WTC11 (cell line): ENCODE measurements at regions not wholly inside any gene's neighbourhood (a gene's known extent, or its start where the extent isn't known, plus 50 kb on each side); places are given as distances from the start of the nearest gene placed in this dataset.

Experiments used
- ATAC-seq: fragments of 200-7000 bp; cut with Tn5 transposase; 2 replicates; pipeline ENCODE4 v1.10.0; 2021; ENCODE audit warnings: mild to moderate bottlenecking, moderate library complexity
- CTCF ChIA-PET: fragments of 300-600 bp; sonication (Branson Sonifier 250); formaldehyde crosslinking; loops from one replicate; lab custom pipeline; 2021; ENCODE audit warnings: antibody characterized with exemption; lab: Charles Lee
- POLR2A ChIA-PET: fragments of 350-600 bp; sonication (Branson Sonifier 250); formaldehyde crosslinking; loops from one replicate; lab custom pipeline; 2021; ENCODE audit warnings: antibody characterized with exemption; lab: Charles Lee
- DNase-seq: peaks from one replicate; pipeline ENCODE4 v3.0.0; 2021; ENCODE audit warnings: low spot score
- H3K27ac Mint-ChIP-seq: 2 replicates; pipeline ENCODE4 v1.8.0; 2021; ENCODE audit warnings: mixed read lengths
- H3K27me3 Mint-ChIP-seq: 2 replicates; pipeline ENCODE4 v1.8.0; 2021; ENCODE audit warnings: low read depth, mild to moderate bottlenecking, moderate library complexity, mixed read lengths
- H3K36me3 Mint-ChIP-seq: 2 replicates; pipeline ENCODE4 v1.8.0; 2021; ENCODE audit warnings: mixed read lengths
- H3K4me1 Mint-ChIP-seq: 2 replicates; pipeline ENCODE4 v1.8.0; 2022; ENCODE audit warnings: mixed read lengths
- H3K4me3 Mint-ChIP-seq: 2 replicates; pipeline ENCODE4 v1.8.0; 2021; ENCODE audit warnings: mild to moderate bottlenecking, moderate library complexity, mixed read lengths
- H3K9me3 Mint-ChIP-seq: 2 replicates; pipeline ENCODE4 v1.8.0; 2021; ENCODE audit warnings: mixed read lengths
- AR ChIP-seq: fragments of 250-450 bp; sonication (Bioruptor Pico); IDR thresholded peaks from 2 replicates; pipeline ENCODE4 v1.9.0; 2021; ENCODE audit warnings: mild to moderate bottlenecking
- ELF4 ChIP-seq: sonication (generic); formaldehyde crosslinking; IDR thresholded peaks from 2 replicates; pipeline ENCODE4 v1.8.1; 2022; ENCODE audit warnings: low read depth, mild to moderate bottlenecking, moderate library complexity, missing genetic modification reagents
- FOXK1 ChIP-seq: sonication (generic); formaldehyde crosslinking; IDR thresholded peaks from 2 replicates; pipeline ENCODE4 v1.8.0; 2022; ENCODE audit warnings: mild to moderate bottlenecking, moderate library complexity, missing genetic modification reagents
- GTF2I ChIP-seq: fragments of 250-450 bp; sonication (Bioruptor Pico); conservative IDR thresholded peaks from 2 replicates; pipeline ENCODE4 v1.4.0; 2021; ENCODE audit warnings: mild to moderate bottlenecking
- HMGA2 ChIP-seq: fragments of 250-450 bp; sonication (Bioruptor Pico); IDR thresholded peaks from 2 replicates; pipeline ENCODE4 v1.4.0; 2021; ENCODE audit warnings: mild to moderate bottlenecking, moderate library complexity
- KAT7 ChIP-seq: sonication (generic); formaldehyde crosslinking; IDR thresholded peaks from 2 replicates; pipeline ENCODE4 v1.8.1; 2023; ENCODE audit warnings: missing genetic modification reagents, mild to moderate bottlenecking, borderline replicate concordance
- MXD4 ChIP-seq: fragments of 250-450 bp; sonication (Bioruptor Pico); IDR thresholded peaks from 2 replicates; pipeline ENCODE4 v1.8.0; 2021; ENCODE audit warnings: mild to moderate bottlenecking, moderate library complexity, borderline replicate concordance
- NR2C2 ChIP-seq: sonication (generic); formaldehyde crosslinking; IDR thresholded peaks from 2 replicates; pipeline ENCODE4 v1.8.0; 2022; ENCODE audit warnings: mild to moderate bottlenecking, missing genetic modification reagents
- PREB ChIP-seq: sonication (generic); formaldehyde crosslinking; IDR thresholded peaks from 2 replicates; pipeline ENCODE4 v1.8.1; 2022; ENCODE audit warnings: mild to moderate bottlenecking, missing genetic modification reagents, moderate library complexity, borderline replicate concordance
- TCF7 ChIP-seq: sonication (generic); formaldehyde crosslinking; IDR thresholded peaks from 2 replicates; pipeline ENCODE4 v1.8.0; 2022; ENCODE audit warnings: mild to moderate bottlenecking, low read depth, missing genetic modification reagents, moderate library complexity
- TEAD1 ChIP-seq: sonication (generic); formaldehyde crosslinking; IDR thresholded peaks from 2 replicates; pipeline ENCODE4 v1.8.0; 2022; ENCODE audit warnings: mild to moderate bottlenecking, missing genetic modification reagents
- TEAD4 ChIP-seq: sonication (generic); formaldehyde crosslinking; IDR thresholded peaks from 2 replicates; pipeline ENCODE4 v1.8.0; 2022; ENCODE audit warnings: mild to moderate bottlenecking, missing genetic modification reagents
- ZNF512 ChIP-seq: sonication (generic); formaldehyde crosslinking; IDR thresholded peaks from 2 replicates; pipeline ENCODE4 v1.8.1; 2022; ENCODE audit warnings: missing genetic modification reagents, borderline replicate concordance
- TF ChIP-seq, protein P1 (sequence below): sonication (generic); formaldehyde crosslinking; IDR thresholded peaks from 2 replicates; pipeline ENCODE4 v1.8.1; 2023; ENCODE audit warnings: mild to moderate bottlenecking, missing genetic modification reagents
- TF ChIP-seq, protein P2 (sequence below): fragments of 250-450 bp; sonication (Bioruptor Pico); IDR thresholded peaks from 2 replicates; pipeline ENCODE4 v2.1.2; 2022; ENCODE audit warnings: mild to moderate bottlenecking, moderate library complexity
- TF ChIP-seq, protein P3 (sequence below): sonication (generic); formaldehyde crosslinking; IDR thresholded peaks from 2 replicates; pipeline ENCODE4 v1.8.0; 2023; ENCODE audit warnings: mild to moderate bottlenecking, missing genetic modification reagents

DNA sequence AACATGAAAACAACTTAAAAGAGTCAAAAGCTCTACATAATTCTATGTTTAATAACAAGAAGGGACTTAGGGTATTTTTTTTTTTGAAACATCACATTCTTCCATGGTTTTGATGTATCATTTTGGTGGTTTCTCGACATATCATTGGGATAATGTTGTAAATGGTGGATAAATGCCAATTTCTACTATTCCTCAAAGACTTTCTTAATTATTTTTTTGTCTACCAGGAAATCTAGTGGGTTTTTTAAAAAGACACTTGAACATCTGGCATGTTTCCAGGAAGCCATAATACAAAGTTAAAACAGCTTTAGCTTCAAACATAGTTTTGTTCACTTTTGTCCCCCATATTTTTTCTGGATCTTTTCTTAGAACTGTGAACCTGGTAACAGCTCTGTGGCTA, 200.4 kb downstream of the DKK1 start:
- ChIA-PET CTCF (no interaction called here), POLR2A (no interaction called here)
- peaks cover 50% of the 10 kb centered on the region for H3K9me3 Mint-ChIP-seq
- DNase-seq, result no peak
- no peaks in the 10 kb centered on the region for H3K4me1 Mint-ChIP-seq
- H3K36me3 Mint-ChIP-seq, result peaks cover 43% of the 10 kb centered on the region
- H3K27ac Mint-ChIP-seq, result no peak overlapping the region
- no peak for ATAC-seq
- TF ChIP-seq, protein P1, sequence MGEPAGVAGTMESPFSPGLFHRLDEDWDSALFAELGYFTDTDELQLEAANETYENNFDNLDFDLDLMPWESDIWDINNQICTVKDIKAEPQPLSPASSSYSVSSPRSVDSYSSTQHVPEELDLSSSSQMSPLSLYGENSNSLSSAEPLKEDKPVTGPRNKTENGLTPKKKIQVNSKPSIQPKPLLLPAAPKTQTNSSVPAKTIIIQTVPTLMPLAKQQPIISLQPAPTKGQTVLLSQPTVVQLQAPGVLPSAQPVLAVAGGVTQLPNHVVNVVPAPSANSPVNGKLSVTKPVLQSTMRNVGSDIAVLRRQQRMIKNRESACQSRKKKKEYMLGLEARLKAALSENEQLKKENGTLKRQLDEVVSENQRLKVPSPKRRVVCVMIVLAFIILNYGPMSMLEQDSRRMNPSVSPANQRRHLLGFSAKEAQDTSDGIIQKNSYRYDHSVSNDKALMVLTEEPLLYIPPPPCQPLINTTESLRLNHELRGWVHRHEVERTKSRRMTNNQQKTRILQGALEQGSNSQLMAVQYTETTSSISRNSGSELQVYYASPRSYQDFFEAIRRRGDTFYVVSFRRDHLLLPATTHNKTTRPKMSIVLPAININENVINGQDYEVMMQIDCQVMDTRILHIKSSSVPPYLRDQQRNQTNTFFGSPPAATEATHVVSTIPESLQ (CRISPR knock-in tag), result no peak
- TF ChIP-seq TEAD1 (CRISPR knock-in tag) (no peak), MXD4 (no peak), PREB (CRISPR knock-in tag) (no peak)
- H3K27me3 Mint-ChIP-seq, result peaks cover 9% of the 10 kb centered on the region
- no peak overlapping the region for H3K4me3 Mint-ChIP-seq

- H3K9me3 Mint-ChIP-seq, result peaks cover 31% of the 10 kb centered on the region
- CTCF ChIA-PET, result interaction anchor here (0.7 kb wide), 1 partner anchor 209 kb away, joined by 3 read pairs; no protein-coding TSS in a partner anchor
- no peaks in the 10 kb centered on the region; the same call in 1 of the 2 replicates for H3K27me3 Mint-ChIP-seq
- ATAC-seq, result no peak
- no peak overlapping the region for H3K27ac Mint-ChIP-seq
- H3K4me3 Mint-ChIP-seq, result no peak overlapping the region
- peaks cover 21% of the 10 kb centered on the region for H3K36me3 Mint-ChIP-seq
- DNase-seq, result no peak
- POLR2A ChIA-PET, result no interaction called here
- H3K4me1 Mint-ChIP-seq, result no peaks in the 10 kb centered on the region
- TF ChIP-seq TEAD1 (CRISPR knock-in tag), result no peak
Measured at GRCh38 chr10:52517012-52517411, 202.9 kb downstream of the DKK1 start.

GRCh38 chr10:52523696-52524095, 209.6 kb downstream of the DKK1 start:
- Mint-ChIP-seq H3K4me1 (no peaks in the 10 kb centered on the region), H3K36me3 (no peaks in the 10 kb centered on the region), H3K27me3 (no peaks in the 10 kb centered on the region)
- ATAC-seq (no peak), DNase-seq (no peak)
- TF ChIP-seq TCF7 (CRISPR knock-in tag) (no peak), GTF2I (CRISPR knock-in tag) (no peak), ZNF512 (CRISPR knock-in tag) (no peak), TEAD1 (CRISPR knock-in tag) (no peak)
- TF ChIP-seq, protein P2, sequence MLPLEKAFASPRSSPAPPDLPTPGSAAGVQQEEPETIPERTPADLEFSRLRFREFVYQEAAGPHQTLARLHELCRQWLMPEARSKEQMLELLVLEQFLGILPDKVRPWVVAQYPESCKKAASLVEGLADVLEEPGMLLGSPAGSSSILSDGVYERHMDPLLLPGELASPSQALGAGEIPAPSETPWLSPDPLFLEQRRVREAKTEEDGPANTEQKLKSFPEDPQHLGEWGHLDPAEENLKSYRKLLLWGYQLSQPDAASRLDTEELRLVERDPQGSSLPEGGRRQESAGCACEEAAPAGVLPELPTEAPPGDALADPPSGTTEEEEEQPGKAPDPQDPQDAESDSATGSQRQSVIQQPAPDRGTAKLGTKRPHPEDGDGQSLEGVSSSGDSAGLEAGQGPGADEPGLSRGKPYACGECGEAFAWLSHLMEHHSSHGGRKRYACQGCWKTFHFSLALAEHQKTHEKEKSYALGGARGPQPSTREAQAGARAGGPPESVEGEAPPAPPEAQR (CRISPR knock-in tag), result no peak
- TF ChIP-seq, protein P3, sequence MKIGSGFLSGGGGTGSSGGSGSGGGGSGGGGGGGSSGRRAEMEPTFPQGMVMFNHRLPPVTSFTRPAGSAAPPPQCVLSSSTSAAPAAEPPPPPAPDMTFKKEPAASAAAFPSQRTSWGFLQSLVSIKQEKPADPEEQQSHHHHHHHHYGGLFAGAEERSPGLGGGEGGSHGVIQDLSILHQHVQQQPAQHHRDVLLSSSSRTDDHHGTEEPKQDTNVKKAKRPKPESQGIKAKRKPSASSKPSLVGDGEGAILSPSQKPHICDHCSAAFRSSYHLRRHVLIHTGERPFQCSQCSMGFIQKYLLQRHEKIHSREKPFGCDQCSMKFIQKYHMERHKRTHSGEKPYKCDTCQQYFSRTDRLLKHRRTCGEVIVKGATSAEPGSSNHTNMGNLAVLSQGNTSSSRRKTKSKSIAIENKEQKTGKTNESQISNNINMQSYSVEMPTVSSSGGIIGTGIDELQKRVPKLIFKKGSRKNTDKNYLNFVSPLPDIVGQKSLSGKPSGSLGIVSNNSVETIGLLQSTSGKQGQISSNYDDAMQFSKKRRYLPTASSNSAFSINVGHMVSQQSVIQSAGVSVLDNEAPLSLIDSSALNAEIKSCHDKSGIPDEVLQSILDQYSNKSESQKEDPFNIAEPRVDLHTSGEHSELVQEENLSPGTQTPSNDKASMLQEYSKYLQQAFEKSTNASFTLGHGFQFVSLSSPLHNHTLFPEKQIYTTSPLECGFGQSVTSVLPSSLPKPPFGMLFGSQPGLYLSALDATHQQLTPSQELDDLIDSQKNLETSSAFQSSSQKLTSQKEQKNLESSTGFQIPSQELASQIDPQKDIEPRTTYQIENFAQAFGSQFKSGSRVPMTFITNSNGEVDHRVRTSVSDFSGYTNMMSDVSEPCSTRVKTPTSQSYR (CRISPR knock-in tag), result no peak
- TF ChIP-seq, all 79 proteins: peak for 0
- Mint-ChIP-seq H3K4me3 (no peak overlapping the region), H3K9me3 (peaks cover 4% of the 10 kb centered on the region), H3K27ac (no peak overlapping the region)
- ChIA-PET POLR2A (no interaction called here), CTCF (no interaction called here)

GRCh38 chr10:52525761-52526160, 211.7 kb downstream of the DKK1 start:
- ChIA-PET CTCF (no interaction called here), POLR2A (no interaction called here)
- Mint-ChIP-seq H3K4me1 (no peaks in the 10 kb centered on the region), H3K4me3 (no peak overlapping the region), H3K36me3 (no peaks in the 10 kb centered on the region), H3K27me3 (no peaks in the 10 kb centered on the region), H3K9me3 (peaks cover 4% of the 10 kb centered on the region), H3K27ac (no peak overlapping the region)
- ATAC-seq (no peak), DNase-seq (no peak)
- TF ChIP-seq ELF4, result no peak
- TF ChIP-seq HMGA2 (CRISPR knock-in tag), result no peak
- TF ChIP-seq GTF2I (CRISPR knock-in tag), result no peak
- no peak for TF ChIP-seq FOXK1 (CRISPR knock-in tag)
- TF ChIP-seq KAT7 (CRISPR knock-in tag), result no peak
- no peak for TF ChIP-seq NR2C2 (CRISPR knock-in tag)
- TF ChIP-seq AR (CRISPR knock-in tag), result no peak
- no peak for TF ChIP-seq TEAD4
